GM18517 (cell line): ENCODE measurements at regions not wholly inside any gene's neighbourhood (a gene's known extent, or its start where the extent isn't known, plus 50 kb on each side); places are given as distances from the start of the nearest gene placed in this dataset.

ENCODE experiments used
- ATAC-seq: cut with Tn5 transposase; IDR thresholded peaks from one replicate; pipeline ENCODE4 v1.9.1; 2021; ENCODE audit warnings: mild to moderate bottlenecking, moderate library complexity; ENCODE audit not compliant: unreplicated experiment

DNA sequence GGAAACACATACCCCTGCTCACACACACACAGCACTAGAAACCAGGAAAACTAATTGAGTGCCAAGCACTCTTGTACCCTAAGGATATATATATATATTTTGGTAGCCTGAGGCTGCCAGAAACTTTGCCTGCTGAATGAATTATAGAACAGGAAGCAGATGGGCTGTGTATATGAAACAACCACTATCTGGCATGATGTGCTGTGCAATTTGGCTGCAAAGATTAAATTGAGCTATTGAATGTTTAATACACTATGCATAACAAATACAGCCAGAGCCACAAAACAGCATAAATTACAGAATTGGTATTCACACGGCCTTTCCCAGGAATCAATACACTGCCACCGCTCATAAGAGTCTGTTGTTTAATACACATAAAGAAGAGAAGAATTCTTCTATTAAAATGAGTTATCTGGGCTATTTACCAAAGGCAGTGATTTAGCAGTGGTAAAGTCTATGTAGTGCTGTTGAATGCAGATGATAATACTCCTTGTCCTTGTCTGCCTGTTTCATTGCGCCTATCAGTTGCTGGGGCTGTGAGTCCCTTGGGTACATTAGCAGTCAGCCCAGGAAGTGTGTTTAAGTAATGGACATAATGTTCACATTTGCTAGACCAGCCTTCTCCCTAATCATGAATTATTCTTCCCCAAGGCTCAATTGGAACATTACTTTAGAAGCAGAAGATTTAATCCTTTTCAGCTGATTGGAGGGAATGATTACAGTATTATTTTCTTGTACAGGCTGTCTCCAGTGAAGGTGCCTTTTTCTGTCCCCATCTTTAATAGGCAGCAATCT lies 294.3 kb downstream of the TLE1 start:
- no peak for ATAC-seq

DNA sequence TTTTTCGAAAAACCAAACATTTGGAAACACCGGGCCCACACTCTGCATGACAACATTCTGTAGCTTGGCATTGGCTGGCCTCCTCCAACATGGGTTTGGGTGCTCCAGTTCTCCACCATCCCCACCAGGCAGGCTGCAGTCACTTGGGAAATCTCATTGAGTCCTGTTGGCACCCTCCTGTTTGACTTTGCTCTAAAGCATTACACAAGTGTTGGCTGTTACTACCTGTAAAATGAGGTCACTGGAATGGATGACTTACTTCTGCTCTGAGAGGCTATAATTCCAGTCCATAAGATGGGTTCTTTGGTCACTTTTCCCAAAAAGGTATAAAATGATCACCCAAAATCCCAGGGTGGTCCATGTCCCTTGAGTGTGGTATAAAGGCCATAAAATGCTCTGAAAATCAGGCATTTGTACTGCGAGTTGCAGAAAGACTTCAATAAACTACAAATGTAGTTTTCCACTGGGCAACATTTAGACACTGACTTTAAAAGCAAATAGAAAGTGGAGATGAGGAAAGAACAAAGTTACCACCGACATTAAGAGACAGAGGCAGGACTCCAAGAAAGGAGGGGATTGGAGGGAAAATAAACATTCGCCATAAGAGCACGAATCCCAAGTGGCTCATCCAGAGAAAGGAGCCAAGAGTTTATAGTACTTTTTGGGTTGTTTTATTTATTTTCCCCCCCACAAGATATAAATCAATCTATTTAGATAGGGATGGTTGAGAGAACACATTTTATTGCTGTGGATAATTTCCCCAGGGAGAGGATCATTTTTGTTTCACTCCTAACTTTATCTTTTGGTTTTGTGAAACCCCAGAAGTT lies 295.1 kb downstream of the TLE1 start:
- ATAC-seq, result no peak

DNA sequence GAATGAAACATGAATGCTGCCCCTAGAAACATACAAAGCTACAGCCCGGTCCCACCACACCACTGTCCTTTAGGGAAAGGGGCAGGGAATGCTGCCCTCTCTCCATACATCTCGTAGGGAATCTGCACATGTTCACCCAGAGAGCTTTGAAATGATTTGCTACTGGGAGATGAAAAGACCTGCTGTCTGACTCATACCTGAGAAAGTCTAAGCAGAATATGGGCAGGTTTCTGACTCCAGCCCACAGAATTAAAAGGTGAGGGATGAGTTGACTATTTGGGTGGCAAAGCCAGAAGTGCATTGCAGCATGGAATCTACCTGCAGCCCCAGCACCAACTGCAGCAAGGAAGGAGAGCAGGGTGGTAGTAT lies 297.9 kb downstream of the TLE1 start:
- no peak for ATAC-seq

DNA sequence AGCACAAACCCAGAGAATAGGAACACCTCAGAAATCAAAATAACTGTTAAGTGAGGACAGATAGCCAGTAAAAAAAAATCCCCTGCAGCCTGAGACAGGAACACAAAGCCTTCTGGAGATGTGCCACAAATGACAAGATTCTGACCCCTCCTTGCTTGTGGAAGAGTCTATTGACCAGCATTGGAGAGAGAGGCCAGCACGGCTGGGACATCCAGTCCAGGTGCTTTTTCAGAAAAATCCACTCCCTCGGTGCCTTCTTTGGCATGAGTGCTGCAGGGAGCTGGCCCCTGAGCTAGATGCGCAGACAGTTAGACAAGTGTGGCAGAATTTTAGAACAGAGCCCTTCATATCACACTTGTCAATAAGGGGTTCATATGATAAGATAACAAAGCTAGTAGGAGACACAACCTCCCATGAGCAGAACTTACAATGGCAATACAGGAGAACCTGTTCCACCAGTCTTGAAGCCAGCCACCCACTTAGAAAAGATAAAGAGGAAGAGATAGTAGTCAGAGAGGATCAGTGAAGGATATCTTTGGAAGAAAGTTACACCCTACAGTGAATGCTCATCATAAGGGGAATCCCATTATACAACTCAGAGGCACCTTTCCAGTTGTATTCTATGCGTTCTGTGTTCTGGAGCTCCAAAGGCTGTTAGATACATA lies 298.4 kb downstream of the TLE1 start:
- ATAC-seq, result no peak

DNA sequence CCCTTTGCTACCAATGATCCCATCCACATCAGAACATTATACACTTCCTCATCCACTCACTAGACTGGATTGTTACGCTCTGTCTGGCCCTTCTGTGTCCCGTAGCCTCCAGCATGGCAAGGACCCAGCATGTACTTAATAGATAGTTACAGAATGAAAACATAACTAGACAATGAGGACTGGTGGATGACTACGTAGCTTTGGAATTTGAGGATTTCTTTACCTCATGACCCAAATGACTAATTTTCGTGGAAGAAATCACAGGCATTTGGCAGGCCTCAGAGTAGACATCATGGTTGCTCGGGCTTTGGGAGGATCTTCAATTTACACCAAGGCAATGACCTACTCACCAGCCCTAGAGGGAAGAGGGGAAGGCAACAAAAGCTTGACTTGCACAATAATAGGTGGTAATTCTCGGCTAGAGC lies 299.8 kb downstream of the TLE1 start:
- ATAC-seq, result no peak

DNA sequence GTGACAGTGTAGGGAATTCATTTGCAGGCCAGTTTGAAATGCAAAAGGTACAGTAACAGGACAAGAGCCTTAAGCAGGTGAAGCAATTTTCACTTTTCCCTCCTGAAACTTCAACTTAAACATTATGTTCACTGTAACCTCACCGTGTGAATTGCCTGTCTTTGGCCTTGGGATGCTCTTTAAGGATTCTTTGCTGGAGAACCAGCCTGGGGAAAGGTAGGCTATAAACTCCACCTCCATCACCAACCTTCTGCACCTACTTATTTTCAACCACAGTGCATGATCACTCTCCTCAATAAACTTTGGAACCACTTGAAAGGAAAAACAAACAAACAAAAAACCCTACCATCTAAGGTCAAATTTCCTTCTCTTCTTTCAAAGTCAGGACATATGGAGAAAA lies 300.5 kb downstream of the TLE1 start:
- no peak for ATAC-seq

DNA sequence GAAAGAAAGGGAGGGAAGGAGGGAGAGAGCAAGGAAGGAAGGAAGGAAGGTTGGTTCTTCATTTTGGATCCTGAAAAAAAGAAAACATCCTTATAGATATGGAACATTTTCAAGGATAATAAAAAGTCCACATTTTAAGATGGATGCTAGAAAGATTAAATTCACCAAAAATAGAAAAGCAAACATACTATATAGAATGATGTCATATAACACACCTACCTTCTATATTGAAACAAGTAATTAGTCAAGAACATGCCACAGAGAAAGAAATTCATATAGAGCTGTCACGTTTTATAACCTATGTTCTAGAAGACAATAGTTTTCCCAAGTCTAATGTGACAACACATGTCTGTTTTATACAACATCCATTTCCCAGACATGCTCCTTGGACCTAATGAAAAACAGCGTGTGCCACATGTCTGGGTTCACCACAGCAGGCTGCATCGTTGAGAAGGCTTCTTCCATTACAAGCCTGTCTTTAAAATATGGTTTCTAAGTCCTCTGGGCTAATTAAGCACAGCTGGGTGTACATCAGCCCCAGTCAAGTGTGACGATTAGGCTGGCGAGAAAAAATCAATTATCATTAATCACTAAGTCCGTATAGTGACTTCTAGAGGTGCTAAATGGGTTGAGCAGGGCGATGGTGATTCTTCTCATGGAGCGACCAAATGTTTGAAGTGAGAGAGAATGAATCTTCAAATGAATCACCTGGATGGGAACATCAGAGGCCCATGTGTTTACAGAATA lies 301.8 kb downstream of the TLE1 start:
- ATAC-seq, result no peak

DNA sequence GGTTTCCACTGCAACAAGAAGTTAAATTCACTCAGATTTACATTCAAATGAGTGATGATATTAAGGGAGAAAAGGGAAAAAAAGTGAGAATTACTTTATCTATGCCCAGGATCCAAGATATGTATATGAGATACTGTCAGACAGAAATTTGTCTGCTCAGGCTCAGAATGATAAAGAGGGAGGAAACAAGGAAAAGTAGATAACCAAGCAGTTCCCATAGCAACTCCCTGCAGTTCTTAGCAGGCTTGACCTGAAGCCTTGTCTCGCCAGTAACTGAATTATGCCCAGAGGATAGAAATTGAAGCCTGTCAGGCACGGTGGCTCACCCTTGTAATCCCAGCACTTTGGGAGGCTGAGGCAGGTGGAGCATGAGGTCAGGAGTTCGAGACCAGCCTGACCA lies 304.4 kb downstream of the TLE1 start:
- ATAC-seq, result no peak

DNA sequence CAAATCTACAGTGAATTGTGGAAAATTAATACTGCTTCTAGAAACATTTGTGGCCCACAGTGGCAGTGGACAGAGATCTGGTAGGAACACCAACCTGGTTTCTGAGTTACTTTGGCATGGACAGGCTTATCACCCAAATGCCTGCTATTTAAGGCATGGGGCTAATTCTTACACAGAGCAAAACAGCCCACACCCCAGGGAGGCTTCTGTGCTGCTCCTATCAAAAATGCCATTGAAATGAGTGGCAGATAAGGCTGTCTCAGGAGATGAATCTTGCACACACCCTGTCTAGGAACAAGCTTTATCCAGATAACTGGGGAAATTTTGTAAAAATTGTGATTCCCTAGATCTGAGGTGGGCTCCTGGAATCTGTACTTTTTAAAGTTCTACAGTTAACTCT lies 307.1 kb downstream of the TLE1 start:
- no peak for ATAC-seq

DNA sequence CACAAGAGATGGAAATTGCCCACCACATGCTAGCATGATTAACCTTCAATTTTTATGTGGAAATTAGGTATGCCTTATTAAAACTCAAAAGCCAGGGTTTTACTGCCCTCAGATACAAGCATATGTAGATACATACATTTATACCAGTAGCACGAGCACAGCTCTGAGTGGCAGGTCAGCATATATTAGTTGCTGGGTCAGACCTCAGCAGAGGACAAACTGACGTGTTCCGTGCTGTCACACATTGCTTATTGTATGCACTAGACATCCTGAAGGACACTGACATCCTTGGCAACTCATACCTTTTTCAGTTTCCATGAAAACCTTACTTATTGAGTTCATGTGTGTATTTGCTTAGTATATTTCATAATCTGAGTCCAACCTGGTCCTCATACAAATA lies 307.7 kb downstream of the TLE1 start:
- ATAC-seq, result no peak

DNA sequence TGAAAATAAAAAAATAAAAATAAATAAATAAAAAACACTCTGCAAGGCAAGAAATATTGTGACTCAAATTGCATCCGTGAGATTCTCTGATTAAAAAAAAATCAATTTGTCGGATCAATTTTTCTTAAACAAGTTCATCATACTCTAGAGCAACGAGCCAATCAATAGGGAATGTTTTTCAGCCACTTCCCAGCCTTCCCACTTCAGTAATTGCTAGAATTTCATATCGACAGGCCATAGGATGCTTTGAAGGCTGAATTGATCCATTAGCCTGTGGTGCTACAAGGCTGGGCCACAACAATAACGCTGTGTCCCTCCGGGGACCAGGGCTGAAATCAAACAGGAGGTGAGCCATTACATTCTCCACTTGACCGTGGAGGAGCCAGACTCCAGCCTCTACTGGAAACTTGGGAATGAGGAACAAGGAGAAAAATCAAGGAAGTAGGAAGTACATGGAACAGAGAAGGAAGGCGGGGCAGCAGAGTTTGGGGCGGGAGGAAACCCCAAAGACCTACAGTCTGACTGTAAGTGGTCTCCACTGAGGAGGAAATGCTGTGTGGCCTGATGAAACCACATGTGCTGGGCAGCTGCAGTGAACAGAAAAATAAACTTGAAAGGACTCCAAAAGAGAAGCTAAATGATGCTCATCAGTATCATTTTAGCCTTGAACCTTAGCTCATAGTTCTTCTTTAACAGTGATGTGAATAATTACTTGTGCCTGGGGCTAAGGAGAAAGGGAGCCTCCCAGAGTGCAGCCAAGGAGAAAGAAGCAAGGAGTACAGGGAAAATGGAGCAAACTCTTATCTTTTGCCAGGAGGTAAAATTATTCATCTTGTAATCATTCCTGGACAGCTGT lies 308.6 kb downstream of the TLE1 start:
- ATAC-seq, result no peak

DNA sequence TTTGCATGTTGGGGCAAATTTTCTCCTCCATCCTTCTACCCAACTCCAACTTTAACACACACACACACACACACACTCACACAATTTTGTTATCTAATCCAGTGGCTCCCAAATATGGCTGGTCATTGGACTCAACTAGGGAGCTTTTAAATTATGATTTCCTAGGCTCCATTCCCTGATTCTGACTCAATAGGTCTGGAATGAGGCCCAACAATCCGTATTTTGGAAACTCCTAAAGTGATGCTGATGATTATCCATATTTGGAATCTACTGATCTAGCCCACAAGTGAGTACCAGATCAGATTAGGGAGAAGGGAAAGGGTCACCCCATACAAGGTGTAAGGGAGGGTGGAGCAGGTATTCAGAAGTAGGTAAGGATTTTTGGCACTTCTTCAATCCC lies 309.7 kb downstream of the TLE1 start:
- ATAC-seq, result no peak

DNA sequence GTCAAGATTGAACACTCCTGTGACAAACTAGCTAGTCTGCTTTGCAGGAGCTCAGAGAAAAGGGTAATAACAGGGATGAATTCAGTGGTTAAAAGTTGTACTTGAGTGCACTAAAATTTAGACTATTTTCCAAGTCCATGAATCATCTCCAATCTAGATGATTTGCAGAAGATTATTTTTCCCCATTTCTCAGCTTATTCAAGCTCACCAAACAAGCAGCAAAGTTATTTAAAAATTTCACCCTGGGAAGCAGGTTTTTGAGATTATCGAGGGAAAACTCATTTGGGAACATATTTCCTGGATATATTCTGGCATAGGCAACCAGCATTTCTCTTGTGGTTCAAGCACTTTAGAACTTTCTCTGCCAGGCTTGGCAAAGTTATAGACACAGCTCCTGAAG lies 311.4 kb downstream of the TLE1 start:
- ATAC-seq, result no peak

DNA sequence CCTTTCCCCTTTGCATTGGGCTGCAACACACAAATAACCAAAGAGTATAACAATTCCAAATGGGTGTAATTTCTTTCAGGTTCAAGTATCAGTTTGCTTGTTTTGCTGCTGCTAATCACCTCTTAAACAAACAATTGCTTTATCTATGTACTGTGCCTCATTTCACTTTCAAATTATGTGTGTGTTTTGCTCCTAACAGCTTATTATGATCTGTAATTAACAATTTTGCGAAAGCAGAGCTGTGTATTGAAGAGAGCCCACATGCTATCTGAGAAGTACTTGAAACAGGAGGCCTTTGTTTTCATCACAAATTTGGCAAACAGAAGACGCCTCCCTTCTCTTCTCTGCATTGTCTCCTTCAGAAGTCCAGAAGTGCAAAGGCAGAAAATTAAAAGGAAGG lies 312.0 kb downstream of the TLE1 start:
- ATAC-seq, result no peak

DNA sequence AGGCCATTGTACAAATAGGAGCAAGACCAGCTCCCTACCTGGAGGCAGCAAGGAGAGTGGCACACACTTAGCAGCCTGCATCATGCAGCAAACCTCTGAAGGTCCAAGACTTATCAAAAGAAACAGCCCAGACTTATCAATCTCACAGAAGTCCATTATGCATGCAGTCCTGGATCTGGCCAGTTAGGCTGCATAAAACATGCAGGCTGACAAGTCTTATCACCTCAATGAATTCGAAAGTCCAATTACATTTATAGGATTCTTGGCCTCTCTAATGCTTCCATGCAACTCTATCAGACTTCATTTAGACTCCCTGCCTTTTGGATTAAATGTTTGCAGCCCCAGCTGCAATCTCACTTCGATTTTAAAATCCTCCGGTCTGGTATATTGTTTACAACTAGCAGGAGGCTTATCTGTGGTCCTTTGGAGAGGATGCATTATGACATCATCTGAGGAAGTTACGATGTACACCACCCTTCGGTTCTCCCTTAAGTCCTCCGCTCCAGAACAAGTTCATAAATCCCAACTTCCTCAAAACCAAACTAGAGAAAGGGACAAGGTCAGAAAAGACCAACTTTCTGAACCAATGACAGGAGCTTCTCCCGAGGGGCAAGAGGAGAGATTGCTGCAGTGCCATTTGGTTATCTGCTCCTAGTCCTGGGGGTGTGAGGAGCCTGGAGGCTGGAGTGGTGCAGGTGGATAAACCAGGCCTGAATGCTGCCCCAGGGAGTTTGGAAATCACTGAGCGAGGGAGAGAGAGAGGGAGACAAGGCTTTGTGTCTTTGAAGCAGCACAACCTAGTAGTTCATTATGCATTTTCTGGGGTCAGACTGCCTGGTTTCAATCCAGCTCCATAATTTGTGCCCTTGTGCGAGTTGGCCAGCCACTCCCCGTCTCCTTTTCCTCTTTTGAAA lies 313.9 kb downstream of the TLE1 start:
- no peak for ATAC-seq

DNA sequence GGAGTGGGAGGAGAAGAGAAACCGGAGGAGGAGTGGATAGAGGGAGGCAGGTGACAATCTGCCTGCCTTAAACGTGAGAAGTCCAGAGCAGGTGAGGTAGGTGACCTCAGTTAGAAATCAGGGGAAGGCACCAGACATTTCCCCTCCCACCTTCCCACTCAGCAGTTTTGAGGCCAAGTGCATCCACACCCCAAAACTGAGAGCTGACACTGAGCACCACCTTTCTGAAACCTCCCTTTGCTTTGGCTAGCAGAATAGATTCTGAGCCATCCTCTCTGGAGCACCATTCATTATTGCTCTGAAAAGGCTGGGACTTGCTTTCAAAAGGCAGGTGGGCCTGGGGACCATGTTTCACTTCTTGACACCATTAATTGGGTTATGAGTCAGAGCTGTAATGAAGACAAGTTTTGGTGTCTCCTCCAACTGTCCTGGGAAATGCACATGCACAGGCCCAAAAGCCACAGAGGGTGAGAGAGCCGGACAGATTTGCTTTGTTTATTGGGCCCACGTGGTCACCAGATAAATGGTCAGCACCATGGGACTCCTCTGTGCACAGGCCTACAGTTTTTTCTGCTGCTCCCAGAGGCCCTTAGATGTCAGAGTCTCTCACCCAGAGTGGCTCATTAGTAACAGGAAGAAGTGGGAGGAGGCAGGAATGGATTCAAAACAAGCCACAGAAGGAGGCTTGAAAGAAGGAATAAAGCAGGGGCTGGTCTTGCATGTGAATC lies 314.7 kb downstream of the TLE1 start:
- no peak for ATAC-seq

DNA sequence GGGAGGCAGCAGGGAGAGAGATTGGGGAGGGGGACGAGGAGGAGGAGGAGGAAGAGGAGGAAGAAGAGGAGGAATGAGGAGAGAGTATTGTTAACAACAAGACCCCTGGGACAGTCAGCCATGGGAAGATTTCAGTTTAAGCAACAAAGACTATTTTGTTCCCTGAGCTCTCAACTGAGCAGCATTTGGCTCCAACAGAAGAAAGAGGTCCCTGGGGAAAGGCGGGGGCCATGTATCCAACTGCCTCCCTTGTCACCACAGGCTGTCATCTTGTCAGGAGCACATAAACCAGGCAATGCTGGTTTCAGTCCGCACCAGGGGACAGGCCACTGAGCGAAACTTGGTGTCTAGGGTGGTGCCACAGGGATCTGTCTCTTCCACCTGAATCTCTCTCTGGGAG lies 316.1 kb downstream of the TLE1 start:
- ATAC-seq, result no peak

DNA sequence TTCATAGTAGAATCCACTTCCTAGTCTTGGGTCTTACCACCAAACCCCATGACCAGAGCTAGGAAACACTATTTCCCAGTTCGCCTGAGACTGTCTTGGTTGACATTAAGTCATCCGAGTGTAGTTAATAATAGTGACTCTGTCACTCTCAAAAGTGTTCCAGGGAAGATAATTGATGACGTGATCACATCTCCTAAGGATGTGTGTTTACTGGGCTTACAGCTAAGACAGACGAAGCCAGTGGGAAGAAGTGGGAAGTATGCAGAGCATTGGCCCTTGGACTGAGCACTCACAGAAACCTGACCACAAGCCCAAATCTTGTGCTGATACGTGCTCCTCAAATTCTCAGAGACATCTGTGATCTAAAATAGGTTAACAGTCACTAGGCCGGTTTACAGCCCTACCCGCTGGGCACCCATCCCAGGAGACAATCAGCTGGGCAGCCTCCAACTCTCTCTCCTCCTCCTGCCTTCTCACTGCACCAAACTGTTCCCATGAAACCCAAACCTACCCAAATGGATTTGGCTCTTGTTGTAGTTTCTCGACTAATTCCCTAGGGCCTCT lies 316.6 kb downstream of the TLE1 start:
- no peak for ATAC-seq
